HFFc6 (cell line): ENCODE measurements at regions not wholly inside any gene's neighbourhood (a gene's known extent, or its start where the extent isn't known, plus 50 kb on each side); places are given as distances from the start of the nearest gene placed in this dataset.

Experiments
- DNase-seq: peaks from one replicate; pipeline ENCODE4 v3.0.0-alpha.2; 2018
- H3K27ac Mint-ChIP-seq: 2 replicates; pipeline ENCODE4 v1.8.0; 2020; ENCODE audit warnings: mild to moderate bottlenecking, mixed read lengths
- H3K27me3 Mint-ChIP-seq: 2 replicates; pipeline ENCODE4 v1.8.0; 2021; ENCODE audit warnings: mild to moderate bottlenecking, moderate library complexity, mixed read lengths; ENCODE audit not compliant: insufficient read depth
- H3K36me3 Mint-ChIP-seq: 2 replicates; pipeline ENCODE4 v1.8.0; 2021; ENCODE audit warnings: low read depth, mixed read lengths
- H3K4me1 Mint-ChIP-seq: 2 replicates; pipeline ENCODE4 v1.8.0; 2020; ENCODE audit warnings: low read depth, mixed read lengths
- H3K4me3 Mint-ChIP-seq: 2 replicates; pipeline ENCODE4 v1.8.0; 2020; ENCODE audit warnings: mild to moderate bottlenecking, moderate library complexity, mixed read lengths
- H3K9me3 Mint-ChIP-seq: 2 replicates; pipeline ENCODE4 v1.8.0; 2020; ENCODE audit warnings: mild to moderate bottlenecking, mixed read lengths
- CTCF ChIP-seq: fragments of 200-600 bp; sonication (generic); IDR thresholded peaks from 2 replicates; pipeline ENCODE4 v1.5.0; 2021; ENCODE audit warnings: antibody characterized with exemption, mild to moderate bottlenecking

- Mint-ChIP-seq H3K36me3 (no peaks in the 10 kb centered on the region), H3K27me3 (no peaks in the 10 kb centered on the region; the same call in 1 of the 2 replicates), H3K9me3 (peaks cover 15% of the 10 kb centered on the region)
Measured at GRCh38 chrX:145682518-145683298, 134.9 kb upstream of the SLITRK2 start.

GRCh38 chrX:145687146-145687545 lies 130.5 kb upstream of the SLITRK2 start:
- Mint-ChIP-seq H3K4me3 (no peak overlapping the region), H3K27me3 (no peaks in the 10 kb centered on the region; the same call in none of the 2 replicates), H3K36me3 (no peaks in the 10 kb centered on the region), H3K4me1 (no peaks in the 10 kb centered on the region), H3K27ac (no peak overlapping the region), H3K9me3 (peaks cover 20% of the 10 kb centered on the region; the same call in 1 of the 2 replicates)
- TF ChIP-seq CTCF = no peak
- DNase-seq = no peak

More at GRCh38 chrX:145682518-145683298, 134.9 kb upstream of the SLITRK2 start:
- TF ChIP-seq CTCF = no peak
- no peak for DNase-seq
- H3K27ac Mint-ChIP-seq = no peak overlapping the region
- H3K4me3 Mint-ChIP-seq = no peak overlapping the region
- no peaks in the 10 kb centered on the region for H3K4me1 Mint-ChIP-seq

GRCh38 chrX:145687707-145688106 lies 129.9 kb upstream of the SLITRK2 start:
- Mint-ChIP-seq H3K9me3 (peaks cover 20% of the 10 kb centered on the region; the same call in 1 of the 2 replicates), H3K4me3 (no peak overlapping the region), H3K27me3 (no peaks in the 10 kb centered on the region; the same call in none of the 2 replicates), H3K27ac (no peak overlapping the region), H3K4me1 (no peaks in the 10 kb centered on the region), H3K36me3 (no peaks in the 10 kb centered on the region)
- DNase-seq = no peak
- TF ChIP-seq CTCF = no peak

- H3K4me3 Mint-ChIP-seq = no peak overlapping the region
- no peak overlapping the region for H3K27ac Mint-ChIP-seq
- DNase-seq = no peak
- no peaks in the 10 kb centered on the region for H3K36me3 Mint-ChIP-seq
- H3K27me3 Mint-ChIP-seq = no peaks in the 10 kb centered on the region; the same call in none of the 2 replicates
- no peaks in the 10 kb centered on the region for H3K4me1 Mint-ChIP-seq
- TF ChIP-seq CTCF = no peak
- peaks cover 29% of the 10 kb centered on the region for H3K9me3 Mint-ChIP-seq
Measured at GRCh38 chrX:145694048-145694447, 123.6 kb upstream of the SLITRK2 start.

- no peak for DNase-seq
- H3K36me3 Mint-ChIP-seq = no peaks in the 10 kb centered on the region
- H3K9me3 Mint-ChIP-seq = peaks cover 12% of the 10 kb centered on the region; the same call in 1 of the 2 replicates
- no peaks in the 10 kb centered on the region for H3K4me1 Mint-ChIP-seq
- no peak overlapping the region for H3K4me3 Mint-ChIP-seq
- no peak for TF ChIP-seq CTCF
- no peak overlapping the region for H3K27ac Mint-ChIP-seq
- no peaks in the 10 kb centered on the region; the same call in 1 of the 2 replicates for H3K27me3 Mint-ChIP-seq
Measured at GRCh38 chrX:145715641-145716138, 101.9 kb upstream of the SLITRK2 start.
